GM10248 (cell line): ENCODE measurements at regions not wholly inside any gene's neighbourhood (a gene's known extent, or its start where the extent isn't known, plus 50 kb on each side); places are given as distances from the start of the nearest gene placed in this dataset.

ENCODE experiments used
- CTCF ChIA-PET: fragments of 300-600 bp; sonication (Branson Sonifier 250); formaldehyde crosslinking; extraction: SDS; loops from one replicate; lab custom pipeline; 2021; ENCODE audit warnings: antibody characterized with exemption; lab: Yijun Ruan, JAX
- POLR2A ChIA-PET: fragments of 350-650 bp; sonication (Branson Sonifier 250); formaldehyde crosslinking; extraction: SDS; loops from one replicate; lab custom pipeline; 2020; ENCODE audit warnings: antibody characterized with exemption; lab: Yijun Ruan, JAX
- DNase-seq: peaks from one replicate; pipeline ENCODE4 v3.0.0; 2012; ENCODE audit errors: extremely low spot score
- CTCF ChIP-seq: IDR thresholded peaks from 2 replicates; pipeline ENCODE4 v1.5.1; 2012; ENCODE audit warnings: mild to moderate bottlenecking, low read depth; ENCODE audit errors: extremely low read depth, missing control alignments, control extremely low read depth

DNA sequence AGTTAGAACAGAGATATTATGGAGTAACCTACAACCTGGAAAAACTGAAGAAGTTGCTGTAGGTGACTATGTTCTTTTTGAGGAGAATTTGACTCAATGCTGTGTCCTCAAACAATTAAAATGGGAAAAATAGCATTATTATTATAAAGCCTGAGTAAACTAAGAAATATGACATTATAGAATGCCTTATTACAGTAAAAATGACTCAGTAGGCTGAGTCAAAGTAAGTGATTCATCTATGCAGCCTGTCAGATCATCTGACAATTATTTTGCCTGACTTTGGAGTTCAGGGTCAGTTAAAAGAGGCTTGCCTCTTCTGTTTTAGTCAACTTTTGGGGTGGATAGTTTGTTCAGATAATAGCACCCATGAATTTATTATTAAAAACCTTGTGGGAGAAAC is 150.8 kb upstream of the PTGFR start:
- ChIA-PET CTCF (no interaction called here), POLR2A (no interaction called here)
- no peak for DNase-seq

GRCh38 chr1:78348496-78349284 is 142.1 kb upstream of the PTGFR start:
- no peak for TF ChIP-seq CTCF
- no peak for DNase-seq
- ChIA-PET CTCF (interaction anchor here (1.3 to 1.5 kb wide), 2 partner anchors 16 to 203 kb away, joined by 3 to 4 read pairs; no protein-coding TSS in a partner anchor), POLR2A (no interaction called here)

More for the DNA sequence above, 150.8 kb upstream of the PTGFR start:
- no peak for TF ChIP-seq CTCF

DNA sequence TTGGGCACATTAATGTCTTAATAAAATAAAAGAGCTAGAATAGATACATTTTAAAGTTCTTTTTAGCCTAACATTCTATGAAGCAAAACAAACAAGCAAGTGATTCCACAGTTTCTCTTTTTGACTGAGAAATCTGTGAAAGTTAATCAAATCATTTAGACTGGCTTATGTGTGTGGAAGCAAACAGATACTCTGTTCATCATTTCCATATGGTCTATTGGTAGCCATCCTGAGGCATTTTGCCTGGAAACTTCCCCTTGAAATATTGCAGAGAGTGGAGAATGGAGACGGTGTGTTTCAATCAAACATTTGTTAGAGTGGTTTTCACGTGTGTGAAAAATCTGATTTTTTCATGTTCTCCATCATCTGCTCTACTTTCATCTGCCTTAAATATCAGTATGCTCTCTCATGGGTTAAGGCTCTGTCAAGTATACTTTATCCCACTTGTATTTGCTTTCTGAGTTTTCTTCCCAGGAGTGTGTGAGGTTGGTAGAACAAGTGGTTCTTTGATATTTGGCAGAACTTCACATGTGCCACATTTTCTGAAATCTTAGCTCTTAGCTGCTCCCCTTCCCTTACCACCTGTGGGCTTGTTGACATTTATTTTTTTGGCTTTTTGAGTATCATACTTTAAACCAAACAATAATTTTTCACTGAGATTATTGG is 139.1 kb upstream of the PTGFR start:
- no peak for DNase-seq
- TF ChIP-seq CTCF, result no peak
- ChIA-PET CTCF (no interaction called here), POLR2A (no interaction called here)

DNA sequence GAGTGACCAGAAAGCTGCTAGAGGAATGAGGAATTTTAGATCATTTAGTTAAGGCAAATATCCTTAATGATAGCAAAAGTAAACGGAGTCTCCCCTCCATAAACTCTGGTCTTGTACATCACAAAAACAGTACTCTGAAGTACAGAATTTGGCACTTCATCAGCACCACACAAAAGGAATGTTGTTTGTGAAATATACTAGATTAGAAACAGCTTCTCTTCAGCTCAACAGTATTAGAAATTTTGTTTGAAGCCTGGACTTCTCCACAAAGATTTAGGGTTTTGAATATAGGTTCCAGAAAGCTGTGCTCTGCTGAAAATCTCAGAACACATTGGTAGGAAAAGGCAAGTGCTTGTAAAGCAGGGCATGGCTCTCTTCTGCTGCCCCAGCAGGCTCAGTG is 135.1 kb upstream of the PTGFR start:
- ChIA-PET CTCF (interaction anchor here (1.4 to 3.3 kb wide), 3 partner anchors 9 to 24 kb away, joined by 3 to 13 read pairs (median 6); no protein-coding TSS in a partner anchor), POLR2A (no interaction called here)
- no peak for DNase-seq
- no peak for TF ChIP-seq CTCF

GRCh38 chr1:78358165-78358564 is 132.6 kb upstream of the PTGFR start:
- POLR2A ChIA-PET, result no interaction called here
- no peak for TF ChIP-seq CTCF
- DNase-seq, result no peak

DNA sequence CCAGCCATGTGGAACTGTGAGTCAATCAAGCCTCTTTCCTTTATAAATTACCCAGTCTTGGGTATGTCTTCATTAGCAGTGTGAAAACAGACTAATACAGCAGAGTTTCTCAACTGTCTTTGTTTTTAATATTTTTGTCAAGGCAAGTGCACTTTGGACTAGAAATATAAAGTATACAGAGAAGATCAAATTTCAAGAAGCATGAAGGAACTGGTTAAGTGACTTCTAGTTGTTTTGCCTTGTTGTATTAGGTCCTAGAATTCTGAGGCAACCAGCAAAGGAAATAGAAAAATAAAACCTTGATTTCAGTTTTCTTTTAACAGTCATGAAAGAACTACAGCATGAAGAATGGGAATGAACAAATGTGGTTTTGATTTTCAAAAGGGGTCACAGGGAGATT is 131.1 kb upstream of the PTGFR start:
- ChIA-PET CTCF (interaction anchor here (1.3 to 1.6 kb wide), 3 partner anchors 10 to 61 kb away, joined by 3 to 6 read pairs (median 5); no protein-coding TSS in a partner anchor), POLR2A (no interaction called here)
- TF ChIP-seq CTCF, result no peak
- no peak for DNase-seq

More at GRCh38 chr1:78358165-78358564, 132.6 kb upstream of the PTGFR start:
- CTCF ChIA-PET, result no interaction called here
